GM18873 (cell line): ENCODE measurements at regions not wholly inside any gene's neighbourhood (a gene's known extent, or its start where the extent isn't known, plus 50 kb on each side); places are given as distances from the start of the nearest gene placed in this dataset.
A peak's percentile ranks its signal among the peaks of the same experiment; 100 is the strongest.
"Not testable (repeated sequence)": the region's sequence is repeated elsewhere in the genome, so short reads cannot be mapped to it uniquely, and the experiment has no call there.

Experiments
- ATAC-seq: cut with Tn5 transposase; IDR thresholded peaks from one replicate; pipeline ENCODE4 v1.9.1; 2021; ENCODE audit warnings: mild to moderate bottlenecking, moderate library complexity, moderate number of reproducible peaks; ENCODE audit not compliant: unreplicated experiment, low FRiP score

GRCh38 chr7:149714081-149714909 is 59.1 kb downstream of the ZNF467 start:
- peak; percentile 53 for ATAC-seq

GRCh38 chr7:149713731-149714068 is 59.7 kb downstream of the ZNF467 start:
- no peak for ATAC-seq

GRCh38 chr7:149713061-149713730 is 60.2 kb downstream of the ZNF467 start:
- ATAC-seq = no peak

GRCh38 chr7:149708026-149708425 is 65.4 kb downstream of the ZNF467 start:
- ATAC-seq = no peak

- ATAC-seq = no peak
Measured at GRCh38 chr7:149707448-149707886, 65.9 kb downstream of the ZNF467 start.

GRCh38 chr7:149706398-149706797 is 67.0 kb downstream of the ZNF467 start:
- no peak for ATAC-seq

- no peak for ATAC-seq
Measured at GRCh38 chr7:149704507-149704906, 68.9 kb downstream of the ZNF467 start.

- no peak for ATAC-seq
Measured at GRCh38 chr7:149703044-149703650, 70.2 kb downstream of the ZNF467 start.

GRCh38 chr7:149701495-149702240 is 71.7 kb downstream of the ZNF467 start:
- no peak for ATAC-seq

GRCh38 chr7:149697767-149698166 is 75.6 kb downstream of the ZNF467 start:
- ATAC-seq = not testable (repeated sequence)

- ATAC-seq = no peak
Measured at GRCh38 chr7:149696280-149696679, 77.1 kb downstream of the ZNF467 start.

- ATAC-seq = no peak
Measured at GRCh38 chr7:149692557-149692982, 80.8 kb downstream of the ZNF467 start.

GRCh38 chr7:149692056-149692455 is 81.3 kb downstream of the ZNF467 start:
- no peak for ATAC-seq

- ATAC-seq = no peak
Measured at GRCh38 chr7:149690688-149691446, 82.5 kb downstream of the ZNF467 start.

- no peak for ATAC-seq
Measured at GRCh38 chr7:149689291-149689721, 84.1 kb downstream of the ZNF467 start.

GRCh38 chr7:149688836-149689235 is 84.6 kb downstream of the ZNF467 start:
- no peak for ATAC-seq

- ATAC-seq = not testable (repeated sequence)
Measured at GRCh38 chr7:149687820-149688219, 85.6 kb downstream of the ZNF467 start.

GRCh38 chr7:149686449-149686848 is 86.9 kb downstream of the ZNF467 start:
- no peak for ATAC-seq

GRCh38 chr7:149686011-149686410 is 87.4 kb downstream of the ZNF467 start:
- ATAC-seq = no peak

- ATAC-seq = no peak
Measured at GRCh38 chr7:149685455-149685854, 87.9 kb downstream of the ZNF467 start.
